ENCODE measurements at regions not wholly inside any gene's neighbourhood (a gene's known extent, or its start where the extent isn't known, plus 50 kb on each side); places are given as distances from the start of the nearest gene placed in this dataset.
"Not testable (repeated sequence)": the region's sequence is repeated elsewhere in the genome, so short reads cannot be mapped to it uniquely, and the experiment has no call there.

DNA sequence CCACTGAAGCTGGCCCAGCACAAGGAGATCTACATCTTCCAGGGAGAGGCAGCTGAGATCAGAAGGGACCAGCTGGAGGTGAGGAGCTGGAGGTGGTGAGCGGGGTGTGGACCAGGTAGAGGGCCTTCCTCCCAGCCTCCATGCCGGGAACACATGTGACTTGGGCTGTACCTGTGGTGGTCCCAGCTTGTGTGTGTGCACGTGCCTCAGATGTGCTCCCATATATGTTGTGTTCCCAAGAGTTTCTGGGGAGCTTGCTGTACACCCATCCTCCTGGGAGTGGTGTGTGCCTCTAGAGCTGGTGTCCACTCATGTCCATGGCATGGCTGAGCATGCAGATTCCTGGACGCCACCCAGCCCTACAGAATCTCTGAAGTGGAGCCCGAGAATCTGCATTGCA, 183.7 kb upstream of the AKAP13 start:
- DNase-seq = not testable (repeated sequence)

DNA sequence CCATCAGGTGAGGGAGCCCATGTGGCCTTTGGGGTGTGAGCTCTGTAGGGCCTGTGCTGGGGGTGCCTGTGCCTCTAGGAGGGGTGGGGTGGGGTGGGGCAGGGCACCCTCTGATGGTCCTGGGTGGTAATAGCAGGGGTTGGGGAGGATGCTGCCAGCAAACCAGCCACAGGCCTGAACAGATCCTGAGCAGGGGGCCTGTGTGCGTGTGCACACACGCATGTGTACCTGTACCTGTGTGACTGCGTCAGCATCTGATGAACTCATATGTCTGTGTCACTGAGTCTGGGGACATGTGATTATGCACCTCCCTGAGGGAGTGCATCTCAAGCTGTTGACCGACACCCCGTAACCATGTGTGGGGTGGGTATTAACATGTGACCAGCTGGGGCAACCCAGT, 182.8 kb upstream of the AKAP13 start:
- DNase-seq = not testable (repeated sequence)

DNA sequence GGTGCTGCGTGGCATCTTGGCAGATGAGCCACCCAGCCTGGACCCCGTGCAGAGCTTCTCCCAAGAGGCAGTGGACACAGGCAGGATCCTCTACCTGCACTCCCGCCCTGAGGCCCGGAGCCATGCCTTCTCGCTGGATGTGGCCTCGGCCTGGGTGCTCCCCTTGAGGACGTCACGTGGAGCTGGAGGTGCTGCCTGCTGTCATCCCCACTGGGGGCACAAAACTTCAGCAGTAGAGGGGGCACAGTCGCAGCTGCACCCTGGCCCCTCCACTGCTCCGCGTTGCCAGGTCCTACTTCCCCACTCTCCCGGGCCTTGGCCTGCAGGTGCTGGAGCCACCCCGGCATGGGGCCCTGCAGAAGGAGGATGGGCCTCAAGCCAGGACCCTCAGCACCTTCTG, 182.0 kb upstream of the AKAP13 start:
- not testable (repeated sequence) for DNase-seq

DNA sequence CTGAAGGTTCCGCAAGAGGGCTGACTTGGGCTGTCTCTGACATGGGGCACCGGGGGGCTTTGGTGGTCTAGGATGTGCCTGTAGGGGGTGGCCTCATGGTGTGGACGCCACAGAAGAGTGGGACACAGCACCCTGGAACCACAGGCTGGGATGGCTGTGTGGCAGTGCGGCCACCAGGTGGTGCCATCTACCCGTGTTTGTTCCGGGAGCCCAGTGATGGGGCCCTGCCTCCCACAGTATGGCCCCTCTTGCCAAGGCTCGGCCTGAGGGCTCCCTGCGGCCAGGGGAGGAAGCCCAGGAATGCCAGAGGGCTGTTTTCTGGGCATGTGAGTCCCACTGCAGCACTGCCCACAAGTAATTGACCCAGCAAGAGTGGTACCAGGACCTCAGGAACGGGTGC, 180.2 kb upstream of the AKAP13 start:
- DNase-seq = not testable (repeated sequence)

DNA sequence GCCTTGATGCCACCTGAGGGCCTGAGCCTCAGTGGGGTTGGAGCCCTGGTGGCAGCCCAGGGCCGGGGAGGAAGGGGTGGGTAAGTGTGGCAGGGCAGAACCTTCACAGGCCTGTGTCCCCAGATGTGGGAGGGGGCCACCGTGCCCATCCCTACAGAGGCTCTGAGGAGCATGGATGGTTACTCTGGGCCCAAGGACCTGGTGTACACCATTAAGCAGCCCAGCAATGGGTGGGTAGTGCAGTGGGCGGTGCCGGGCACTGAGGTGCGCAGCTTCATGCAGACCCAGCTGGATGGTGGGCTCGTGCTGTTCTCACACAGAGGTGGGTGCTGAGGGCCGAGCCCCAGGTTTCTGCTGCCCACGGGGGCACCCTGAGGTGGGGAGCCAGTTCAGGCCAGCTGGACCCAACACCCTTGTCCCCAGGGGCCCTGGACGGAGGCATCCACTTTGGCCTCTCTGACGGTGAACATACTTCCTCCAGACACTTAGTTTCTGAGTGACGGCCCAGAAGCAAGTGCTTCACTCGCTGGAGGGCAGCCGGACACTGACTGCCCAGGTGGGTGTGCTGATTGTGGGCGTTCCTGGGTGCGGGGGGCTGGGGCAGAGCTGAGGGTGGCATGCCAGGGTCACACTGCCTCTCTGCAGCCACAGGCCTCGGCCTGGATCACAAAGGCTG, 179.1 kb upstream of the AKAP13 start:
- not testable (repeated sequence) for DNase-seq

DNA sequence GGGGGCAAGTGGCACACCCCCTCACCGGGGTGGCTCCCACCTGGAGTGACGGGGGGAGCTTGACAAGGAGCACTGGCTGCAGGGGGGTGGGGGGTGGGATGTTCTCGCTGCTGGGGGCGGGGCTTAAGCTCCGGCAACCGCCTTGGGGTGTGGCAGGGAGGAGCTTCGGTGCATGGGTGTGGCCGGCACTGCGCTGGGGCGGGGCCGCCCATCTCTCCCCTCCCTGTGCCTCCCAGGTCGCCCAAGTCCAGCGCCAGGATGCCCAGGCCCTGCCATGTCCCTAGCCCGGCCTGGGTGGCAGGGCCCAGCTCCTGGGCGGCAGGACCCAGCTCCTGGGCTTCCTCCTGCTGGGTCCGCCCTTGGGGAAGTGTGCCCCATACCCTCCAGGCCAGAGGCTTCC, 175.9 kb upstream of the AKAP13 start:
- not testable (repeated sequence) for DNase-seq

DNA sequence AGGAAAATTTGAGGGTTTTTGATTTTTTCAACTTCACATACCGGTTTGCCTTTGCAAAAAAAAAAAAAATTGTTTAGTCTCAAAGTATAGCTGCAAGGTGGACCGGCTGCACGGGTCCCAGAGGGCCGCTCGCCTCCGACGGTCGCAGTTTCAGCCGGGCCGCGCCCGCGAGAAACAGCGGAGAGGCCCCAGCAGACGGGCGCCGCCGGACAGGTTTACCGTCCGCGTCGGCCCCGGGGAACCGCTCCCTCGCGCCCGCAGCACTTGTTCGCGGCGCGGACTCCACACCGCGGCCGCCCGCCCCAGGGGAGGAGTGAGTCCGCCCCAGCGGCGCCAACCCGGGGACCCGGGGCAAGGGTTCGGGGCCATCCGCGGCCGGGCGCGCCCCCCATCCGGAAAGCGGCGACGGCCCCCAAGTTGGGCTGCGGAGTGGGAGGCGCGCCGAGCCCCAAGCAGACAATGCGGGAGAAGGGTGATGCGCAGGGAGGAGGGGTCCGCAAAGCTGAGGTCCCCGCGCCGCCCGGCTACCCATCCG, 146.5 kb upstream of the AKAP13 start:
- DNase-seq = not testable (repeated sequence)

DNA sequence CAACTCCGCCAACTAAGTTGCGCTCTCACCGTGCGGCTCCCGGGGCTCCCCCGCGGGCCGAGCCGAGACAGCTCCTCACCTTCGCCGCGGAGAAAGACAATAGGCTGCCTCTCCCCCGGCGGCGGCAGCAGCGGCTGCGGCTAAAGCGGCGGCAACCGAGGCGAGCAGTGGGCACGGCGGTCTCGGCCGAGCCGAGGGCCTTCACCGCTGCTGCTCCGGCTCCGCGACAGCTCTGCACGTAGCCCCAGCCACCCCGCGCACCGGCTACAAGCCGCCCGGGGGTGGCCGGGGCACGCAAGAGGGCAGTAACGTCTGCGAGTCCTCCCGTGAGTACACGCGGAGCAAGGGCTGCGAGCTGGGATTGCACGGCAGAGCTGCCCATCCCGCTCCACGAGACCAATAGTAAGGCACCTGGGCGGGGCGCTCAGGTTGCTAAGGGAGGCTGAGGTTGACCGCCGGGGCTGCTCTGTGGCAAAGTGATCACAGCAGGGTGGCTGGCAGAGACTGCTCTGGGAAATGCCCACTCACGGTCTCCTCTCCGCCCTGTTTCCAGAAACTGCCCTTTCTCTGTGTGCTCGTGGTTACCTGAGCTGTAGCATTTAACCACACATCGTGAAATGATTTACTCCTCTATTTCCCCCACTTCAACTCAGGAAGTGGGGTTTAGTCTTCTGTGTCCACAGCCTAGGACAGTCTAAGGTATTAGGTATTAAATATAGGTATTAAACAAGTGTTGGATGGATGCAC, 145.8 kb upstream of the AKAP13 start:
- not testable (repeated sequence) for DNase-seq

DNA sequence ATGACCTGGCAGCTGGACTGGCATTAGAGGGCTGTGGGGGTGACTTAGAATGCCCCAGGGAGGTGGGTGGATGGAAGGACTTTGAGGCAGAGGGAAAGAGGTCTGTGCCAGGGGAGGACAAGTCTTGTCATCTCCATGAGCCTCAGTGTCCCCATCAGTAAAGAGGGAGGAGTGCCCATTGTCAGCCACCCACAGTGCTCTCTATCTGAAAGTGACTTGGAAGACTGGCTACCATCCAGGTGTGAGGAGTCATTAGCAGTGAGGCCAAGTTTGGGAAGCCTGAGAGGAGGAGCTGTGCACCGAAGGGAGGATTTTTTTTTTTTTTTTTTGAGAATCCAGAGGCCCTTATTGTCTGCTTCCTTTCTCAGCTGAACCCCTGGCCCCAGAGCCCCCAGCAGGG, 136.3 kb upstream of the AKAP13 start:
- not testable (repeated sequence) for DNase-seq

DNA sequence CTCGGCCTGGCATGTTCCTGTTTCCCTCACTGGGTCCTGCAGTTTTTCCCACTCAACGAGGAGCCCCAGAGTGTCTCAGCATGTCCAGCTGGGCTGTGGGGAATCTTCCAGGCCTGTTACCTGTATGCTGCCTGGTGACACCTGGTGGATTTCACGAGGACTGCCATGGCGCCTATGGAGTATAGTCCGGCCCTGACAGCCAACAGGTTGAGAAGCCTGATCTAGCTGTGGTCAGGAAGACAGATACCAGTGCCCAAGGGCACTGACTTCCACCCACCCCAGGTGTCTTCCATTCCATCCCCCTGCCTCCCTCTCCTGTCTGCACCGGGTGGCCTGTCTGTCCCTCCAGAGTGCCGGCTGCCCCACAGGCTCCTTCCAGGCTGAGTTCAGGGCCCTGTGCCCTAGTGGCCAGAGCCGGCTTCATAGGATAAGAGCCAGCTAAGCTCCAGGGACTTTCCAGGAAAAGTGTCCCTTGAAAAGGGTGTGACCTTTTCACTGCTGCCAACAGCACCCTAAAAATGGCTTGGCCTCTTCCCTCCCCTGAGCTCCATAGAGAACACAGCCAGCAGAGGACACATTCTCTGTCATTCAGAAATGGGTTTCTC, 129.4 kb upstream of the AKAP13 start:
- DNase-seq = not testable (repeated sequence)

DNA sequence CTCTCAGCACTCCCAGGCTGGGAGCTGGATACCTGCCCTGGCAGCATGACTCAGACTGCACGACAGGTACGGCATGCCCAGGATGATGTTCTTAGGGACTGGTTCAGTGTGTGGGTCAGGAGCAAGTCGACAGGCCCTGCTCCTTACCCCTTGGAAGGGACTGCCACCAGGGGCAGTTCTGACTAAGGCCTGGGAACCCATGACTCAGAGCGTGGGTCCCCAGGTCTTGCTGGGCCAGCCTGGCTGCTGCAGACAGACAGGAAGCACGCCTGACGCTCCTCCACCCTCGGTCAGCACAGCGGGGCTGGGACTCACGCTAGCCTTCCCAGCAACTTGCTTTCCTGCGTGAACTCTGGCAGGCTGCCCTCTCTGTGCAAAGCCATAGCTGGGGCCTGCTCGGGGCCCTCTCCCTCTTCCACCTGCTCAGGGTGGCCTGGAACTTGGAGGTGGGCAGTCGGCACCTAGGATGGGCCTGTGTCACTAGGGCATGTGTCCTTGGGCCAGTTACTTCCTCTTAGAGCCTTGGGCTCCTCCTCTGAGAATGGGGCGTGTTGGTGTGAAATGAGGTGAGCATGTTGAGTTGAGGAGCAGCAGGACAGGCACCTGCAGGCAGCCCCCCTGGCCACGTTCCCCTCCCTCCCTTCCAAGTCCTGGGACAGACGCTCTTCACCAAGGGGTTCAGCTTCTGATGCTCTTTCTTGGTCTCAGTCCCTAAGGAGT, 127.0 kb upstream of the AKAP13 start:
- not testable (repeated sequence) for DNase-seq

DNA sequence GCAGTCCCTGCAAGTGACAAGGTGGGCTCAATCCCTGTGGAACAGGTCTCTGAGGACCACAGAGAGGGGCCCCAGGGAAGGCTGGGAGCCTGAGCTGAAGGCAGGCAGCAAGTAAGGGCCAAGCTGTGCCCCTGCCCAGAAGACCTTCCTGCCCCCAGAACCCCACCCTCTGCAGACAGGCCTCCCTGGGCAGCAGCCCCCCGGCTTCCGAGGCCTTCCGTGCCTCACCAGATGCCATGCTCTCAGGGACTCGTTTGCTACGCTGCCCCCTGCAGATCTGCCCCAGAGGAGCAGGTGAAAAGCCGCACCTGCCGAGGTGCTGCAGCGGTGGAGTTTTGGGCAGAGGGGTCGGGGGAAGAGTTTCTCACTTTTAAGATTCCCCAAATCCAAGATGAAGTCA, 125.4 kb upstream of the AKAP13 start:
- not testable (repeated sequence) for DNase-seq

DNA sequence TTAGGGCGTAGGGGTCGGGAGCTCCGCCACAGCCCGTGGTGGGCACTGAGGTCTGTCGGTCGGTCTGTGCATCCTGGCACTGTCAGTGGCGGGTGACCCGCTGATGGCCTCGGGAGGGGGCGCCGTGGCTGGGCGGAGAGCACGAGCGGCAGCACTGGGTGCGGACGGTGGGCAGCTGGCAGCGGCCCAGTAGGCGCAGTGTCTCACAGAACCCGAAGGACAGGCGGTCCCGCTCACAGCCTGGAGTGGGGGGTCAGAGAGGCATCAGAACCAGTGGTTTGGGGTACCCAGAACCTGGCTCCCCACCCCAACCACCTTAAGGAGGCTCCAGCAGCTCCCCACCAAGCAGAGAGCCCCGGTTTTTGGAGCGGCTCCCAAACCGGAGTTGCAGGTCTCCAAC, 124.9 kb upstream of the AKAP13 start:
- not testable (repeated sequence) for DNase-seq

DNA sequence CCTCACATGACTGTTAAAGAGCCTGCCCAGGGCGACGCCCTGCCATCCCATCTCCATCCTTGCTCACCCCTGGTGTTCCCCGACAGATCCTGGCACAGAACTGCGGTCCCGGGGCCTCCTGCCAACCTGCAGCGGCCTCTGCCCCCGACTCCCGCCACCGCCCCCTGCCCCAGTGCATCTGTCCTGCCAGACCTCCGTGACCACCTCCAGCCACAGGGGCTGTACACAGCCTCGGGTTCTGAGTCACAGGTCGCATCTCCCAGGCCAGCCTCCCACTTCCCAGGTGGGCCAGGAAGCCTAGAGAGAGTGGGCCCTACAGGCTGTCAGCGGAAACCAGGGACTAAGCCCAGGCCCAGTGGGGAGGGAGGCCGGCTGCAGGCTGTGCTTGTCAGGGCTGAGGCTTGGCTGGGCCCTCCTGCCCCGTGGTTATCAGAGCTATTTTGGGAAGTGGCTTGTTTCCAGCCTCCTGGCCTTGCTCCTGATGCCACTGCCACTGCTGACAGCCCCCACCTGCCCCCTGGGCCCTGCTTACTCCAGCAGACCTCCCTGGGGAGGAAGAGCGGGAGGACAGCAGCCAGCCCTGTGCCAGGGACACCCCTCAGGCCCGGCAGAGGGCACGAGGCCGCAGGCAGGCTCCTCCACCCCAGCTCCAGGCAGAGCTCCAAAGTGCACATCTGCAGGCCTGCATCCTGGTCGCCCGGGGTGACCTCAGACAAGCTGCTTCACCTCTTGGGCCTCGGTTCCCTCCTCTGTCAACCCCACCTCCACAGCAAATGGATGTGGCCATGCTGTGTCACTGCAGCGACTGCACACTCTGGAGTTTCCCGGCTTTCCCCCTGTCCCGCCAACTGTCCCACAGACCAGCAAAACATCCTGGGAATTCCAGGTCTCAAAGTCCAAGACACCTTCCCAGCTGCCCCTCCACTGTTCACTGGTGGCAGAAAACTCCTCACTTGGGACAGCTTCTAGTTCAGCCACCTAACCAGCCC, 124.1 kb upstream of the AKAP13 start:
- DNase-seq = not testable (repeated sequence)

DNA sequence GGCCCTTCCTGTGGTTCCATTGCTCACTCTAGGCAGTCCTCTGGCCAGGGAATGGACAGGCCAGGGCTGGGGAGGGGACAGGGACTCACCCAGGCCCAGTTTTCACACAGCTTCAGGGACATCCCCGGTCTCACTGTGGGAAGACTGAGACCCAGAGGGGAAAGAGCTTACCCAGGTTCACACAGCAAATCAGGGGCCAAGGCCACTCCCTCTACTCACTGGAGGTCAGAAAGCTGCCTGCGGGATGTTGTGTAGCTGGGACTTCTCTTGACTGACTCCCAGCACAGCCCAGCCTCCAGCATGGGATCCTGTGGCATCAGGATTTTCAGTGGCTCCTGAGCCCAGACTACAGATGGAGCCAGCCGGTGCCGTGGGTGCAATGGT, 122.3 kb upstream of the AKAP13 start:
- DNase-seq = not testable (repeated sequence)

DNA sequence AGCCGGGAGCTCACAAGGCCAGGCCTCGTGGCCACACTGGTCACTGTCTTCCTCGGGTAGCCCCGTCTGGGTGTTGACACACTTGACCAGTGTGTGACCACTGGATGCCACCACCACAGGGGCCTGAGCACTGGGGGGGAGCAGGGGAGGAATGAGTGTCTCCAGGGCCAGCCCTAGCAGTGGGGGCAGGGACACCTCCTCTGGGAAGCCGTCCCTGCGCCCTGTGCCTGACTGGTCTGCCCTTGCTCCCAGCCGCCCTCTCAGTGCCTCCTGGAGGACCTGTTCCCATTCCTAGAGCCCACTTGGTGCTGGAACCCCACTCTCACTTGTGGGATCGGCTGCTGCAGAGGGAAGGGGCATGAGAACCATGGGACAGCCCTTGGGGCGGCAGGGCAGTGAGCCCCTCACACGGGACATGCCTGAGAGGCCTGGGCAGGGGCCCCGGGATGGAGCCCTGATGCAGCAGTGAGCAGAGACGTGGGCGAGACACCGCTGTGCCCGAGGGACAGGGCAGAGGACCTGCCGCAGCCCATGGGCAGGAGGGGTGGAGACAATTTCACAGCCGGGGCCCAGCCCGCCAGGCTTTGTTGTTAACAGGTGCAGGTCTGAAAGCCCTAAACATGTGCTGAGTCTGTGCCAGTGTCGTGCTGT, 121.7 kb upstream of the AKAP13 start:
- DNase-seq = not testable (repeated sequence)

DNA sequence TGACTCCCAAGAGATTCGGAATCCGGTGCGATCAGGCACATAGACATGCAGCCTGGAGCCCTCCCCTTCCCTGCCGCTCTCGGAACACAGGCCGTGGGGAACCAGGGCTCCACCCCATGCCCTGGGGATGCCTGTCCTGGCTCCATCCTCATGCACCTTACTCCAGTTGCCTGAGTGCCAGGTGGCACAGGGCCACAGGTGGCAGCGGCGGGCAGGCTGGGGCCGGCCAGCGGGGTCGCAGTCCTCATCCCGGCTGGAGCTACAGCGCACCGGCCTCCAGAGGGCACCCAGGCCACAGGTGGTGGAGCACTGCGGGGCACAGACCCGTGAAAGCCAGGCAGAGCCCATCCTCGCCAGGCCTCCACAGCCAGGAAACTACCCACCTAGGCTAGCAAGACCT, 119.9 kb upstream of the AKAP13 start:
- not testable (repeated sequence) for DNase-seq

DNA sequence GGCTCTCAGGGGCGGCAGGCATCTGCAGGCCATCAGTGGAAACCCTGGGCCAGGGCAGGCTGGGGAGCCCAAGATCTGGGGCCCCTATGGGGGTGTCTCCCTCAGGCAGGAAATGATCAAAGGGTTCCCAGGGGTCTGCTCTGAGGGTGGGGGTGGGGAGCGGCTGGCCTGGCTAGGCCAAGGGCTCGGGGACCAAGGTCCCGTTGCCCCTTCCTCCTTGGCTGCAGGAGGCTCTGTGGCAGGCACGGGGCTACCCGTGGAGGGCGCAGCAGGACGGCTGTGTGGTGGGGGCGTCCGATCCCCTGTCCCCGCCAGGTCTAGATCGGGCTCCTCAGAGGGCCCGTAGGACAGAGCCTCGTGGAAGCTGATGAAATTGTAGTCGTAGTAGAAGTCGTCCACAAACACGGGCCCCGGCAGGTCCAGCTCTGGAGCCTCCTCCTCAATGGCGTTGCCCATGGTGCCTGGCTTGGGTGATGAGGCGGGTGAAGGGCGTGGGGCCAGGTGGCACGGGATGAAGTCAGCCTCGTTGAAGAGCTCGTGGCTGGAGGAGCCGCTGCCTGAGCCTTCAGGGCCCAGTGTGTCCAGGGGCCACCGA, 117.8 kb upstream of the AKAP13 start:
- DNase-seq = not testable (repeated sequence)

DNA sequence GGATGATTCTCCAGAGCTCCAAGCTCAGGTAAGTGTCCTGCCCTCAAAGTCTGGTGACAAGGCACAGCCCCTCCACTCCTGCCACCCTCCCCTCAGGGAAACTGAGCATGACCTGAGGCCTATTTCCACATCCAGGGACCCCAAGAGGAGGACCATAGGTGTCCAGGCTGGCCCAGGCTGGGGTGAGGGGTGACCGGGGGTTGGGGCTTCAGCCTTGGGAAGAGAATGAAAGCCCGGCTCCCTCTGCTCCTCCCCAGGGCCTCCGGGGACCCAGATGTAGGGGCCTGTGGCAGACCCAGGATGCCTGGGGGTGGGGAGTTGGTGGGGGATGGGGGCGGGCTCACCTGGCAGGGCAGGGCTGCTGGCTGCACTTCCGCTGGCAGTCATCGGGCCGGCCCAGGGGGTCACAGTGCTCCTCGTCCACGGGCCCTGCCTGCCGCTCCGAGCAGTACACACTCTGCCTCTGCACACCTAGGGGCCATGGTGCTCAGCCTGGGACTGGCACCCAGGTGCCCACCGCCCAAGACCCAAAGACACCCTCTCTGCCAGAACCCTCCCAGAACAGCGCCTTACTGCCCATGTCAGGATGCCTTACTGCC, 116.5 kb upstream of the AKAP13 start:
- DNase-seq = not testable (repeated sequence)

DNA sequence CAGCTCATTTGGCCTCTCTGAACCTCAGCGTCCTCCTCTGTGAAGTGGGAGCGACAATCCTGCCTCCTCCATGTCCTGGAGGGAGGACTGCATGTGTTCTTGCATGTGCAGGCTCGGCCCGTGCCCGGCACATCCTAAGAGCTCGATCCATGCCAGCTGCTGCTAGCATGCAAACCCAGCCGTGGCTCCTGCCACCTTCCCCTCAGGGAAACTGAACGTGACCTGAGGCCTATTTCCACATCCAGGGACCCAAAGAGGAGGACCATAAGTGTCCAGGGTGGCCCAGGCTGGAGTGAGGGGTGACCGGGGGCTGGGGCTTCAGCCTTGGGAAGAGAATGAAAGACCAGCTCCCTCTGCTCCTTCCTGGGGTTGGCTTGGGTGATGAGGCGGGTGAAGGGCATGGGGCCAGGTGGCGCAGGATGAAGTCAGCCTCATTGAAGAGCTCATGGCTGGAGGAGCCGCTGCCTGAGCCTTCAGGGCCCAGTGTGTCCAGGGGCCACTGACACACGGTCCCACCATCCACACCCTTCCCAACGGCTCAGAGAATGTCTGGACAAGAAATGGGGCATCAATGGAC, 115.7 kb upstream of the AKAP13 start:
- not testable (repeated sequence) for DNase-seq

All from fibroblast of skin of scalp (primary cell).